ENCODE measurements at regions not wholly inside any gene's neighbourhood (a gene's known extent, or its start where the extent isn't known, plus 50 kb on each side); places are given as distances from the start of the nearest gene placed in this dataset.
"Not testable (repeated sequence)": the region's sequence is repeated elsewhere in the genome, so short reads cannot be mapped to it uniquely, and the experiment has no call there.

- H3K27ac ChIP-seq (ENCODE audit: insufficient read depth, low read depth, low read length); H3K4me1 ChIP-seq (ENCODE audit: control insufficient read depth, extremely low read depth, insufficient read depth, low read length); POLR2A ChIA-PET; H4K20me1 ChIP-seq (replicated peaks; ENCODE audit: control insufficient read depth, extremely low read depth, insufficient read depth, low read length); H3K27me3 ChIP-seq (ENCODE audit: control insufficient read depth in 2 of 2, insufficient read depth in 2 of 2, low read length in 2 of 2); DNase-seq (ENCODE audit: low read depth, low spot score); BruUV-seq (replicated peaks); H2AFZ ChIP-seq (ENCODE audit: low read depth, low read length); H3K36me3 ChIP-seq (ENCODE audit: control insufficient read depth in 2 of 2, extremely low read depth in 1 of 2, insufficient read depth in 2 of 2, low read length in 2 of 2); H3K79me2 ChIP-seq (ENCODE audit: control insufficient read depth, insufficient read depth, low read length); H3K9ac ChIP-seq (replicated peaks; ENCODE audit: extremely low read depth, insufficient read depth, low read length); H3K4me3 ChIP-seq (replicated peaks in 1 of 3; ENCODE audit: insufficient read depth in 1 of 3, low read depth in 1 of 3, low read length in 3 of 3); H3K9me1 ChIP-seq (replicated peaks; ENCODE audit: control insufficient read depth, extremely low read depth, insufficient read depth, low read length); CTCF ChIA-PET; FAIRE-seq; dilution Hi-C loops (cut with MboI; ENCODE audit: extremely low pct_ligation_motif_present, low sequenced_read_pairs); H3K4me2 ChIP-seq (ENCODE audit: insufficient read depth, low read length); H3K9me3 ChIP-seq (replicated peaks; ENCODE audit: control insufficient read depth, insufficient read depth, low read length): not testable (repeated sequence)
- intact Hi-C loops (cut with micrococcal nuclease) = loop anchor here (10.0 kb wide), 1 partner anchor 120 kb away; no protein-coding TSS in a partner anchor
These were observed 153.5 kb upstream of the LRP1B start for GRCh38 chr2:142284336-142284735.

- Histone ChIP-seq H3K27ac (ENCODE audit: insufficient read depth, low read depth, low read length) (no peak overlapping the region), H3K9ac (replicated peaks; ENCODE audit: extremely low read depth, insufficient read depth, low read length) (no peak overlapping the region), H3K27me3 (ENCODE audit: control insufficient read depth in 2 of 2, insufficient read depth in 2 of 2, low read length in 2 of 2) (no peaks in the 10 kb centered on the region), H2AFZ (ENCODE audit: low read depth, low read length) (no peak overlapping the region), H3K36me3 (ENCODE audit: control insufficient read depth in 2 of 2, extremely low read depth in 1 of 2, insufficient read depth in 2 of 2, low read length in 2 of 2) (no peaks in the 10 kb centered on the region), H4K20me1 (replicated peaks; ENCODE audit: control insufficient read depth, extremely low read depth, insufficient read depth, low read length) (no peaks in the 10 kb centered on the region), H3K9me3 (replicated peaks; ENCODE audit: control insufficient read depth, insufficient read depth, low read length) (no peaks in the 10 kb centered on the region), H3K4me3 (replicated peaks in 1 of 3; ENCODE audit: insufficient read depth in 1 of 3, low read depth in 1 of 3, low read length in 3 of 3) (no peak overlapping the region), H3K4me2 (ENCODE audit: insufficient read depth, low read length) (no peak overlapping the region), H3K79me2 (ENCODE audit: control insufficient read depth, insufficient read depth, low read length) (no peaks in the 10 kb centered on the region), H3K9me1 (replicated peaks; ENCODE audit: control insufficient read depth, extremely low read depth, insufficient read depth, low read length) (no peaks in the 10 kb centered on the region), H3K4me1 (ENCODE audit: control insufficient read depth, extremely low read depth, insufficient read depth, low read length) (no peaks in the 10 kb centered on the region)
- FAIRE-seq (no peak), DNase-seq (ENCODE audit: low read depth, low spot score) (no peak)
- ChIA-PET POLR2A (no interaction called here), CTCF (no interaction called here)
- intact Hi-C loops (cut with micrococcal nuclease) (loop anchor here (10.0 kb wide), 1 partner anchor 116 kb away; no protein-coding TSS in a partner anchor), dilution Hi-C loops (cut with MboI; ENCODE audit: extremely low pct_ligation_motif_present, low sequenced_read_pairs) (no loop called here)
- BruUV-seq (replicated peaks) = no TSS peak
- TF ChIP-seq FOS (IDR thresholded peaks at IDR 0.05; ENCODE audit: borderline replicate concordance, insufficient read depth, low read length) (no peak), EZH2 (IDR thresholded peaks at IDR 0.05; ENCODE audit: borderline replicate concordance, low read depth, low read length, severe bottlenecking) (no peak), CTCF (IDR thresholded peaks at IDR 0.05; ENCODE audit: extremely low read depth in 1 of 2, insufficient read depth in 1 of 2, low read depth in 1 of 2, low read length in 2 of 2) (no peak), POLR2AphosphoS5 (IDR thresholded peaks at IDR 0.05; ENCODE audit: insufficient read depth, low read depth, low read length) (no peak), GATA2 (IDR thresholded peaks at IDR 0.05; ENCODE audit: insufficient read depth, insufficient read length, low read depth, low read length) (no peak), JUN (IDR thresholded peaks at IDR 0.05; ENCODE audit: borderline replicate concordance, insufficient read depth, insufficient read length, low read depth) (no peak)
These were observed 150.0 kb upstream of the LRP1B start for GRCh38 chr2:142280831-142281230.

Measured in endothelial cell of umbilical vein (primary cell).